HUES64 (cell line): ENCODE measurements at regions not wholly inside any gene's neighbourhood (a gene's known extent, or its start where the extent isn't known, plus 50 kb on each side); places are given as distances from the start of the nearest gene placed in this dataset.
A peak's percentile ranks its signal among the peaks of the same experiment; 100 is the strongest.
"Not testable (repeated sequence)": the region's sequence is repeated elsewhere in the genome, so short reads cannot be mapped to it uniquely, and the experiment has no call there.

ENCODE experiments used
- H3K27ac ChIP-seq: 2 replicates; pipeline ENCODE4 v1.7.0; 2013; ENCODE audit warnings: low read depth, low read length, inconsistent platforms
- H3K27me3 ChIP-seq: 2 replicates; pipeline ENCODE4 v1.6.1; 2013; ENCODE audit warnings: mild to moderate bottlenecking, low read length; ENCODE audit not compliant: insufficient read depth
- H3K36me3 ChIP-seq: 2 replicates; pipeline ENCODE4 v1.6.1; 2013; ENCODE audit warnings: mild to moderate bottlenecking, low read length; ENCODE audit not compliant: insufficient read depth
- H3K4me1 ChIP-seq: 2 replicates; pipeline ENCODE4 v1.6.1; 2013; ENCODE audit warnings: mild to moderate bottlenecking, low read length, moderate library complexity; ENCODE audit not compliant: insufficient read depth
- H3K4me3 ChIP-seq: 2 replicates; pipeline ENCODE4 v1.5.1; 2013; ENCODE audit warnings: mild to moderate bottlenecking, low read length, moderate library complexity
- H3K9ac ChIP-seq: 2 replicates; pipeline ENCODE4 v1.6.1; 2013; ENCODE audit warnings: mild to moderate bottlenecking, low read depth, low read length
- H3K9me3 ChIP-seq: 2 replicates; pipeline ENCODE4 v1.6.1; 2013; ENCODE audit warnings: low read depth, low read length; ENCODE audit not compliant: insufficient read depth
- WGBS: fragments of 150-250, 120-280 bp; methylation state at CpG from one replicate; pipeline ENCODE4 v1.1.7; 2013; ENCODE audit warnings: missing lambda C conversion rate; 5-methylcytosine and 5-hydroxymethylcytosine counted together

DNA sequence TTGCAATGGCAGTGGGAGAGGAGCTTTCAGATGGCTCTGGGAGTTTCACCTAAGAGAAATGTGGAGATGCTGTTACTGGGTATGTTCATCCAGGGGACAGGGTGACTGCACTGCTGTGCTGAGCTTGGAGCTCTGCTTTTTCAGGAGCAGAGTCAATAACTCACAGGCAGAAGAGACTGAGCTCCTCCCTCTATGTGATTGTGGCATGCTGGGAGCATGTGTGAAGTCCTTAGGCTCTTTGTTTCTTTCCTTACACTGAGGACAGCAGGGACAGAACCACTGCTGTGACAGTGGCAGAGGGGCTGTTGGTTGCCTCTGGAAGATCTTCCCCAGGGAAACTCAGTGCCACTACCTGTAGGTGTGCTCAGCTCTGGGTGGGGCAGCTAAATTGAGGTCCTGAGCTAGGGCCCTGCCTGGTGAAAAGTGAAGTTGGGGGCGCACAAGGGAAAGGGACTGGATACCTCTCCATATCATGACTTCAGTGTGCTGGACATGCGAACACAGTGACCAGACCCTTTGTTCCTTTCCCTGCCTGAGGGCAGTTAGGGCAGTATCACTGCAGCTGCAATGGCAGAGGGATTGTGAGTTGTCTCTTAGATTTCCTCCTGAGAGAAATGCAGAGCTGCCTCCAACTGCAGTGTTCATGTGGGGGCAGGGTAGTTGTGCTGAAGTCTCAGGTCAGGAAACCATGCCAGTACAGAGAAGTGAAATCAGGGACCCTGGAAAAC lies 156.7 kb downstream of the TENT5D start:
- H3K36me3 ChIP-seq: no peaks in the 10 kb centered on the region
- WGBS: 80% methylated on average over 1 of the region's 2 CpGs
- H3K4me3 ChIP-seq: no peak overlapping the region
- no peaks in the 10 kb centered on the region for H3K9me3 ChIP-seq
- H3K27ac ChIP-seq: no peak overlapping the region
- no peaks in the 10 kb centered on the region; the same call in 1 of the 2 replicates for H3K4me1 ChIP-seq
- 0 out of 2 replicates have a peak overlapping the region, but pooled peaks have one; percentile 9 for H3K9ac ChIP-seq
- H3K27me3 ChIP-seq: no peaks in the 10 kb centered on the region

DNA sequence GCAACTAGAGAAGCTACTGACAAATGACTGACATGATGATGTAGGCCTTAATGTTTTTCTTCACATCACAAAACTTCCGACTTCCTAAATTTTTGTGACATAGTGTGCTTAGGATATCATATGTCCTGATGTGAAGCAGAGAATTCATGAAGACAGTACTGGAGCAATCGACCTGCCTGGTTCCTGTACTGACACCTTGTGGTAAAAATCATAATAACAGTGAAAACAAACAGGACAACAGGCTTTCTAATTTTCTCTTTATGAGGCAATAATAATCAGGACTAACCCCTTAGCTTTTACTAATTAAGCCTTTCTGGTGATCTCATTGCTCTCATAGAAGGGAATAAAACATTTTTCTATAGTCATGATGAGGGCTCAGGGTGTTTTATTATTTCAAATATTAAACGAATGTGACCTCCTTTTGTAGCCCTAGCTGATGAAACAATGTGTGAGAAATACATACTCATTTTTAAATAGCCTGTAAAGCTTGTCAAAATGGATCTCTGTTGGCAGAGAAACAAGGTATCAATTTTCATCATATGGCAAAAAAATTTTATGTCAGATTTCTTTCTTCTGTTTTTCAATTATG lies 158.4 kb downstream of the TENT5D start:
- Histone ChIP-seq H3K36me3 (no peaks in the 10 kb centered on the region), H3K27me3 (no peaks in the 10 kb centered on the region), H3K4me3 (no peak overlapping the region), H3K4me1 (no peaks in the 10 kb centered on the region; the same call in 1 of the 2 replicates), H3K27ac (no peak overlapping the region), H3K9me3 (no peaks in the 10 kb centered on the region), H3K9ac (no peak overlapping the region)
- 0% methylated on average over 1 of the region's 3 CpGs for WGBS

DNA sequence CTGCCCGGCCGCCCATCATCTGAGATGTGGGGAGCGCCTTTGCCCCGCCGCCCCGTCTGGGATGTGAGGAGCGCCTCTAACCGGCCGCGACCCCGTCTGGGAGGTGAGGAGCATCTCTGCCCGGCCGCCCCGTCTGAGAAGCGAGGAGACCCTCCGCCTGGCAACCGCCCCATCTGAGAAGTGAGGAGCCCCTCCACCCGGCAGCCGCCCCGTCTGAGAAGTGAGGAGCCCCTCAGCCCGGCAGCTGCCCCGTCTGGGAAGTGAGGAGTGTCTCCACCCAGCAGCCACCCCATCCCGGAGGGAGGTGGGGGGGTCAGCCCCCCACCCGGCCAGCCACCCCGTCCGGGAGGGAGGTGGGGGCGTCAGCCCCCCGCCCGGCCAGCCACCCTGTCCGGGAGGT lies 170.7 kb downstream of the TENT5D start:
- H3K4me3 ChIP-seq, H3K27ac ChIP-seq, H3K27me3 ChIP-seq, H3K36me3 ChIP-seq, H3K4me1 ChIP-seq, H3K9me3 ChIP-seq, H3K9ac ChIP-seq: not testable (repeated sequence)
- WGBS: 92% methylated on average over 19 of the region's 30 CpGs

DNA sequence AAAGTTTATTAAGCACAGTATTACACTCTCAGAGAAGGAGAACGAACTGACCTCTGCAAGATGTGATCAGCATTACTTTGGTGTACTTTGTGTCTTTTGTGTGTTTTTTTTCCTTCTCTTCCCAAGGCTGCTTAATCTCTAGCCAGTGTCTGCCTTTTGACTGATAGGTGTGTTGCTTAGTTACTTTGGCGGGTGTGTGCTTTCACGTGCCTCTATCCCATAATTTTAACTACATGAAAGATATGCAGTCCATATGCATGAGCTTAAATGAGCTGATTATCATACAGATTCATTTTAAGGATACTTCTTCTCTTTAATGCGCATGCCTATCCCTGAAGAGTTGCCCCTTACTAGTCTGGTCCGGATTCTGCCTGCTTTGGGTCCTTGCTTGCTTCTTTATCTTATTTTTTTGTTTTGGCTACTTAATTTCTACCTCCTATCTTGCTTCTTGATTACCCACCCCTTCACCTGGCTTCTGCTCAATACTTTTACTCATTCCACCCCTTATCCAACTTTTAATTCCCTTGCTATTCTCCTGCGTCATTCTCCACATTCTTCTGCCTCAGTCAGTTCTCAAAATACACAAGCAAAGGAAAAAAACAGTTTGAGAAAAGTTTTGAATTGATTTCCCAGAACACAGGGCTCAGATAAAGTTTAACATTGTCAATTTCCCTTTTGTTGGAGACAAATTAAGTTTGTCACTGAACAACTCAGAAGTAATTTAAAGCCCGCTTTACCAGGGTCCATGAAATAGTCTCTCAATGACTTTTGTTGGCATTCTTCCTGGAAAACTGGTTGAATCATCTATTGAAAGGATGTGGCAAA lies 182.0 kb downstream of the TENT5D start:
- no peak overlapping the region for H3K9ac ChIP-seq
- no peaks in the 10 kb centered on the region for H3K36me3 ChIP-seq
- H3K4me3 ChIP-seq: no peak overlapping the region
- no peaks in the 10 kb centered on the region for H3K27me3 ChIP-seq
- no peak overlapping the region for H3K27ac ChIP-seq
- no peaks in the 10 kb centered on the region for H3K4me1 ChIP-seq
- H3K9me3 ChIP-seq: no peaks in the 10 kb centered on the region
- WGBS: 87% methylated on average over 4 of the region's 7 CpGs
